ENCODE measurements at regions not wholly inside any gene's neighbourhood (a gene's known extent, or its start where the extent isn't known, plus 50 kb on each side); places are given as distances from the start of the nearest gene placed in this dataset.
A peak's percentile ranks its signal among the peaks of the same experiment; 100 is the strongest.

- no peak for DNase-seq (ENCODE audit: low spot score)
- CTCF ChIA-PET = no interaction called here
- POLR2A ChIA-PET (ENCODE audit: low non-redundant PET) = no interaction called here
- no peak overlapping the region for H3K27ac ChIP-seq
- TF ChIP-seq CTCF (conservative IDR thresholded peaks at IDR 0.05; ENCODE audit: low read depth) = no peak
These were observed 52.5 kb upstream of the PFN2 start for GRCh38 chr3:150023239-150023636.

- POLR2A ChIA-PET (ENCODE audit: low non-redundant PET) = no interaction called here
- H3K27ac ChIP-seq = no peak overlapping the region
- CTCF ChIA-PET = no interaction called here
- DNase-seq (ENCODE audit: low spot score) = no peak
- no peak for TF ChIP-seq CTCF (conservative IDR thresholded peaks at IDR 0.05; ENCODE audit: low read depth)
These were observed 51.9 kb upstream of the PFN2 start for GRCh38 chr3:150022381-150023238.

- POLR2A ChIA-PET (ENCODE audit: low non-redundant PET) = no interaction called here
- CTCF ChIA-PET = interaction anchor here (0.6 kb wide), 1 partner anchor 196 kb away, joined by 3 read pairs; no protein-coding TSS in a partner anchor
- TF ChIP-seq CTCF (conservative IDR thresholded peaks at IDR 0.05; ENCODE audit: low read depth) = no peak
- peak; percentile 15 for DNase-seq (ENCODE audit: low spot score)
- no peak overlapping the region for H3K27ac ChIP-seq
These were observed 49.8 kb upstream of the PFN2 start for GRCh38 chr3:150020527-150020926.

Data from RWPE1 (cell line).